Activated CD4-positive, alpha-beta T cell treated with anti-CD3 and anti-CD28 coated beads, Interleukin-10, Interleukin-2, amounts not matched to agents 100 ng/mL and 50 ng/mL, durations not matched to agents 16 hours and 8 hours (primary cell): ENCODE measurements at regions not wholly inside any gene's neighbourhood (a gene's known extent, or its start where the extent isn't known, plus 50 kb on each side); places are given as distances from the start of the nearest gene placed in this dataset.
A peak's percentile ranks its signal among the peaks of the same experiment; 100 is the strongest.
"Not testable (repeated sequence)": the region's sequence is repeated elsewhere in the genome, so short reads cannot be mapped to it uniquely, and the experiment has no call there.

Source experiments
- DNase-seq: peaks from one replicate; pipeline ENCODE4 v3.0.0-alpha.2; 2020

DNA sequence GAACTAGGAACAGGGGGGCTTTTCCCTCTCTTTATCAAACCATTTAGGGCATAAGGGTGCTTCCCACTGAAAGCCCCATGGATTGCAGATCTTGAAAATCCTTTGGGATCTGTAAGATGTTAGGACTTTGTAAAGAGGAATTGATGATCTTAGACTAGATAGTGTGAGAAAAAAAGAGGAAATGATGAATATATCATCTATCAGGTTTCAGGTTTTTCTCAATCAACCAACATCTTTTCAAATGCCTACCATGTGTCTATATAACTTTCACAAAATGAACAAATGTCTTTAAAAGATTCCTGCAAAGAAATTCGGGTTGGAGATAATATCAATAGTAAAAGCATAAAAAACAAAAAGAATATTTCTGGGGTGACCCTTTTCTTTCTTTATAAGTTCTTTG, 50.1 kb downstream of the KCNC4 start:
- DNase-seq = no peak

DNA sequence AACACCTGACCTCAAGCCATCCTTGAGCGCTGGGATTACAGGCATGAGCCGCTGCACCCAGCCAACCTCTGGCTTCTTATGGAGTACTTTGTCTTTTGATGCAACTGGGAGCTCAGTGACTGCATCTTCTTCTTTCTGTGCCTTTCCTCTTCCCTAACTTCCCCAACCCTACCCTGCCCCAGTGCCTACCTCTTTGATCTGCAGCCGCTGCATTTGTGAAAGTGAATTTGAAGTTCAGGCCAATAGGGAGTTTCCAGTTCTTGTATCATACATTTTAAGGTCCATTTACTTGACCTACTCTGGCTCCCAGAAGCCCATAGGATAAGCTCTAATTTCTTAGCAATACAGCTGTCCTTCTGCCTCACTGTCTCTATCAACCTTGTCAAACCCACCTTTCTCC, 52.2 kb downstream of the KCNC4 start:
- no peak for DNase-seq

DNA sequence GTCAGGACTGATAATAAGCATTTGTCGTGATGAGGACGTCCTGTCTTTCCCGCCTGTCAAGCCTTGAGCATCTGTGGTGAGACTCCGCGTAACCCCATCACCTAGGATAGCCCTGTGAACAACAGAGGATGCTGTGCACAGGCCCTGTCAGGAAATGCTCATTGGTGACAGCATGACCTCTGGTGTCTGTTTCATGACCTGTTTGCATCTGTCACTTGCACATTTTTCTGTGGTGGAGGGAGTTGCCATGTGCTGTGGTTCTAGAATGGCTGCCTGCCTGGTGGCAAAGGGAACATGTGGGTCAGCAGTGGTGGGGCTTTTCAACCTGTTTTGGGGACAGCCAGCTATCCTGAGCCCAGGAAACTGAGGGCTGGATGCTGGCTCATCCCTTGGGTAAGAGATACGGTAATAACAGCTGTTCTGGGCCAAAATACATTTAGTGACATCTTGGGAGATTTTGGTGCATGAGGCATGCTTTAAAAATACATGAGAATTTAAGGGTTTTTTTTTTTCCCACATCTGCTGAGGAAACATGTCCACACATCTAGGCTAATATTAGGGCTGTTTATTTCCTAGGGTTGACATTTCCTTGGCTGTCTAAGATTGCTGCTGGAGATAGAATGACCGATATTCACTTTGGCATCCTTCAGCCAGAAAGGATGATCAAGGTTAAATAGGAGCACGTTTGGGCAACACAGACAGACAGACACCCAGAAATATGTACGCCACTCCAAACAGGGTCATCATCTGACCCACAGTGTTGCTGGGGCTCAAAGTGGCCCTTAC, 52.9 kb downstream of the KCNC4 start:
- DNase-seq = peak; percentile 43

DNA sequence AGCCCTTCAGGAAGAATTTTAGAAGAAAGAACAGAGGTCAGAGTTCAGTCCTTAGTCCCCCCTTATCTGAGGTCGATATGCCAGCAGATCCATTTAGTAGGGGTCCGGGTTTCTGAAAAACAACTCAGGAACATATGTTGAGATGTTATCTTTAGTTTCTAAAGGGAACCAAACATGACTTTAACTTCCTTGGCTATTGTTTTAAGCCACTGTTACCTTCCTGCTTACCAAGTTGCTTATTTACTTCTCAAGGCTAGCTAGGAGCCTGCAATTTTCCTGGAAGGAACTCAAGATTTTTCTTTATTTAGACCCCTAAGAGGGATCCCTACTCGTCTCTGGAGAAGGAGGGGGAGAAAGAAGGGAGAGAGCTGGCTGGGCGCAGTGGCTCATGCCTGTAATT, 54.3 kb downstream of the KCNC4 start:
- DNase-seq = no peak

DNA sequence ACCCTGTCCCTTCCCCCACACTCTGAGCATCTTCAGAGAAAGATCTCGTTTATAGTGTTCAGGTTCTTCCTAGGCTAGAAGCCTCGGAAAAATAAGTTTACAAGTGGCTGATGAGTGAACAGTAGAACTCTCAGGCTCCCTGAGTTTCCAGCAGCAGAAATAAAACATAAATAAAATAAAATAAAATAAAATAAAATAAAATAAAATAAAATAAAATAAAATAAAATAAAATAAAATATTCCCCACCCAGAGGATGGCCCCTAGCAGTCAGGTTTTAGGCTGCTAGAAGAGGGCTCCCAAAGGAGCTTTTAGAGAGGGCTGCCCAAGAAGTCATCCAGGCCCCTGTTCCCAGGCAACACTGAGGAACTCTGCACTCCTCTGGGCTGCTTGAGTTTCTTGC, 55.1 kb downstream of the KCNC4 start:
- DNase-seq = no peak

DNA sequence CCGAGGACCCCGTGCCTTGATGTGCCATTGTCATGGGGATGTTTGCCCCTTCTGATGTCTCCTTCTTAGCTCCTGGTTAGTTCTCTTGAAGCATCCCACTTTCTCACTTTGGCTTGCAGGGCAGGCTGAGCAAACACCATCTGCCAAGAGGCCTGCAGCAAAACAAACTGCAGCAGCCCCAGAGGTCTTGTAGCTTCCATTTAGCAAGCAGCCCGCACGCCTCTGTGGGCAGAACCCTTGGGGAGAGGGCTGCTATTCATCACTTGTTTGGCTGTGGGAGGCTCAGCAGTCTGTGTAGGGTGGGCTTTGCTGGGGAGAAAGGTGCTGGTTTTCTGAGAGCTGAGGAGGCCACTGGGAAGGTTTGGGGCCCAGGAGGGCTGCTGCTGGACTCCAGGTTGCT, 56.7 kb downstream of the KCNC4 start:
- no peak for DNase-seq

DNA sequence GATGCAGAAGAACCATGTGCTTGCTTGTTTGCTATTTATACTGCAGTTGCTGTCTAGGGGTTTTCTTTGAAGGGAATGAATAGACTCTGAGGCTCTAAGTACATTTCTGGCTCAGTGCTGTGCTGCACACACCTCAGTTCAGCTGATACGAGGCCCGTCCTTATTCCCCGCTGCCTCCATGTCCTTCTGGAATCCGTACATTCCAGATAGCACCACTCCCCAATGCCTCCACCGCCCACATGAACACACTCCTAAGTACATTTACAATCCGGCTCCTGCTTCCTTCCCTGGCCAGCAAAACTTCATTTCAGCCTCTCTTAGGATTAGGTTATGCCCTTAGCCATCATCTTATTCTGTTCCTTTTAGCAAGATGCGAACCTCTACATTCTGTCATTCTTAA, 57.1 kb downstream of the KCNC4 start:
- DNase-seq = no peak

DNA sequence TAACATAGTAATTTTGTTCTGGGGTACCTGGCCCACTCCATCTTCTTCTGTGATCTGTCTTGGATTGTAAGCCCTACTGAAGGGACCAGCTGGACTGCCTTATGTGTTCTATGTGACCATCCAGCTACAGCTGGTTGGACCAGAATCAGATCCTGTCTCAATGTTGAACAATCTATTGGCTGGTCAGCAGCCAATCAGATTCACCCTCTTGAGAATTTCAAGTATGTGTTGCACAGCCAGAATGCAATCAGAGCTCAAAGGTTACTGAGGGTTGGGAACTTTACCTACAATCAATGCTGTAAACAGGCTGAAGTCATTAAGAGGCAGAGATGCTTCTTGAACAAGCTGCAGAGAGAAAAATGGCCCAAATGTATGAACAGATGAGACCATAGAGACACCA, 61.9 kb downstream of the KCNC4 start:
- DNase-seq = no peak

DNA sequence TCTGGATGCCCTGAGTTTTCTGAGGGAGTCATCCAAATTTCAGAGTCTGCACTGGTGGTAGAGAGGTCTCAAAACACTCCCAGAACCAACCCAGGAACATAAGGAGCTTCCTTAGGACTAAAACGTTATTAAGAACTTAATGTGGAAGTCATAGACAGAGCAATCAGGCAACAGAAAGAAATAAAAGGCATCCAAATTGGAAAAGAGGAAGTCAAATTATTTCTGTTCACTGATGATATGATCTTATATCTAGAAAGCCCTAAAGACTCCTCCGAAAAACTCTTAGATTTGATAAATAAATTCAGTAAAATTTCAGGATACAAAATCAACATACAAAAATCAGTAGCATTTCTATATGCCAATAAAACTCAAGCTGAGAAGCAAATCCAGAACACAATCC, 63.7 kb downstream of the KCNC4 start:
- DNase-seq = not testable (repeated sequence)

DNA sequence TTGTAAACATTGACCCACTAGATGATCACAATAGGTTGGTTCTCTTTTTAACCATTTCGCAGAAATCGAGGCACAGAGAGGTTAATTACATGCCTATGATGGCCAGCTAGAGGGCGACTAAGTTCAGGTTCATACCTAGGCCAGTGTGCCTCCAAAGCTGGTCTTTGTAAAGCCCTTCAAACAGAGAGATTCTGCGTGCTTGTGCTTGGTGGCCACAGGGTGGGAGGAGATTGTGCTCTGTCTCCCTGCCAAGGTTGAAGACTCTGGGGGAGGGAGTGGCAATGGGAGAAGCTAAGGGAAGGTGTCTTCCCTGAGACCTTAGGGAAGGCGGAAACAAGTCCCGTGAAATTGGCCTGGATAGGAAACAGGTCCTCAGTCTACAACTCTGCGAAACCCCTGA, 59.1 kb upstream of the RBM15 start:
- DNase-seq = no peak

DNA sequence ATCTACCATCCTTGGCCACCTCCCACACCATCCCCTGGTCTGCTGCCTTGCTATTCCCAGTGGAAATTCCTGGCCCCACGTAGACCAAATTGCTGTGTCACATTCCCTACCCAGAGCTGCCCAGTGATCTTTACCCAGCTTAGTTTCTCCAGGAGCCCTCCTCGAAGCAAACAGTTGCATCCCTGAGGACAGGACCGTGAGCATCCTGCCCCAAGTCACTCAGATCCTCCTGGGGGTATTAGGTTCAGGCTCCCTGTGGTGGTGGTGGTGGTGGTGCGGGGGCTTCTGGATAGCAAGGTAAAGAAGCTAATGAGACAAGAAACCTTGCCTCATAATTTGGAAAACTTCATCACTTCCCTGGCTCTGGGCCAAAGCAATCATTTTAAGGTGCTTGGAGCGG, 58.4 kb upstream of the RBM15 start:
- no peak for DNase-seq

DNA sequence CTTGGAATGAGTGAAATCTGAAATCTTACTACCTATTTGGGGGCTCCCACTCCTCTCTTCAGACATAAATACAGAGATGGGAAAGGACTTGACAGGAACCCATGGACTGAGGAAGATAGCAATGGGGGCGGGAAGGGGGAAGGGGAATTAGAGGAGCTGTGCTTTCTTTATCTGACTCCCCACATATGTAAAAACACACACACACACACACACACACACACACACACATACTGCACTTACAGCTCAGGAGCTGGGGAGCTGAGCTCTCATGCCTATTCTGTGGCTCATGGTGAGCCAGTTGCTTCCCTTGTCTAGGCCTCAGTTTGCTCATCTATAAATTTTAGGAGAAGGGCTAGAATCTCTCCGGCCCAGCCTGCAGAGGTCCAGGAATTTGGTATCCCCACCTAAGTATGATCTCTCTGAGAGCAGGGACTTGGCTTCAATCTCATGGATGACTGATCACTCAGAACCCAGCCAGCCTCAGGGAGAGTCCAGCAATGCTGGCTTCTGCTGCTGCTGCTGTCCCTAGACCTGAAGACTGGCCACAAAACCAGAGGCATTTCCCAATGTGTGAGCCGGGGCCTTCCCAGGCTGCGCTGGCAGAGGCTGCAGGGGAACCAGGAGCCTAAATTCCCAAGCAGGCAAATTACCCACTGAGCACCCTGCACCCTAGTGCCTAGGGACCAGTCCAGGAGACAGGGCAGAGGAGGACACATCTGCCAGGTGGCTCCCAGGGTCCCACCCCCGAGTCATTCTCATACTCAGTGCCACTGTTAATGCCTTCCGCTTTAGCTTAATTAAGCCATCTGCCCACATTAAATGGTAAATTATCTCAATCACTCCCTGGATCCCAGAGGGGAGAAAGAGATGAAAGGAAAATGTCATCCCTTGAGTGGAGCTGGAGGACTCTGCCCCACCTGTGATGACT, 57.5 kb upstream of the RBM15 start:
- DNase-seq = no peak

DNA sequence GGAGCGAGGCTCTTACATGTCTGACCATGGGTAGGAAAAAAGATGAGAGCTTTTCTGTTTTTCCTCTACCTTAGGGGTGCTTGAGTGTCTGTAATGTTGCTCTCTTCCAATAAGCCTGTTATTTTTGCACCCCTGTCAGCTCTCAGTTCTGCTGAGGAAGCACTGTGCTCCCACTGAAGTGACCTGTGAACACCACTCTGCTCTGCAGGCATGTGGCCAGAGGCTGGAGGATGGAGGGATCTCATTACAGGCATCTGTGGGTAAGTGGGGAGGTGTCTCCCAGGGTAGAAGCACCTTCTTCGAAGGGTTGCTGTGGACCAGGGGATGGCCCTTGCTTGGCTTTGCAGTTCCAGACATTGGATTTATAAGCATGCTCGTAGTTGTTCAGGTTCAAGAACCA, 56.8 kb upstream of the RBM15 start:
- DNase-seq = no peak

DNA sequence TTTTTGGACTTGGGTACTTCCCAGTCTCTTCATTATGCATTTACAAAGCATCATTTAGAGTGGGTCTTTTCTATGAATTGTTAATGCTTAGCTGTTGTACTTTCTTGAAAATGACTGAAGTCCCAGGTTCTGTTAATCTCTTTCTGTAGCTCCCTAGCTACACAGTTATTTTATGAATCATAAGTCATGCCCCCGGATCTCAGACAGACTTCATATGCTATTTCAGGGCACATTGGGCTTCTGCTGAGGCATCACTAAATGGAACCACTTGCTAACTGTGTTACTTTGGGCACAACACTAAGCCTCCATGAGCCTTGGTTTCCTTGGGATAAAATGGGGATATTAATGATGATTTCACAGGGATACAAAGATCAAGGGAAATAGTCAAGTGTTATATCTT, 55.5 kb upstream of the RBM15 start:
- no peak for DNase-seq

DNA sequence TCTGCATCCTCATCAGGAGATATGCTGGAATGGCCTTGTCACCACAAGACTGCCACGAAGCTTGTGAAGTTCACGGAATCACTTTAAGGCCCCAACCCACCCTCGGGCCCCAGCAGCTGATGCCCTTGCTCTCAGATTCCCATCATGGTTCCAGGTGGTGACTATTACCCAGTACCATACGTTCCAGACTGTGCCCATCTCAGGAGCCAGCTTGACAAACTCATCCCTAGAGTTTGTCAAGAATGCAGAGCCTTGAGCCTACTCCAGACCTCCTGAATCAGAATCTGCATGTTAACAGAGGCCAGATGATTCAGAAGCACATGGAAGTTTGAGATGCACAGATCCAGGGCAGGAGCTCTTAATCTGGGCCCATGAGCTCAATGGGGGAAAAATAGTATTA, 53.9 kb upstream of the RBM15 start:
- DNase-seq = no peak

DNA sequence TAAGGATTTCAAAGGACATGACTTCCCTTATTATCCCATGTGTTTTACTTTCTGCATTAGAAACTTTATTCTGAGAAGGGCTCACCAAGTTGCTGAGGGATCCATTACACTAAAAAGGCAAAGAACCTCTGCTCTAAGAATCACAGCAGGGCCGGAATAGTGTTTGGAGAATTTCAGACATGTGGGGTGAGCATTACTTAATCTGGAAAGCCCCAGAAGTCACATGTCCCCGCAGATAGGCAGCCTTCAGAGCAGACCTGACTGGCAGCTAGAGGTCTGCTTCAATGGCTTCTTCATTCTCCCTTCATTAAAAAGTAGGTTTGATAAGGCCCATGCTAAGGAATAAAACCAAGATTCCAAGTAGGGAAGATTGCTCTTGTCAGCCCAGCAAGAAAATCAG, 52.6 kb upstream of the RBM15 start:
- DNase-seq = no peak

DNA sequence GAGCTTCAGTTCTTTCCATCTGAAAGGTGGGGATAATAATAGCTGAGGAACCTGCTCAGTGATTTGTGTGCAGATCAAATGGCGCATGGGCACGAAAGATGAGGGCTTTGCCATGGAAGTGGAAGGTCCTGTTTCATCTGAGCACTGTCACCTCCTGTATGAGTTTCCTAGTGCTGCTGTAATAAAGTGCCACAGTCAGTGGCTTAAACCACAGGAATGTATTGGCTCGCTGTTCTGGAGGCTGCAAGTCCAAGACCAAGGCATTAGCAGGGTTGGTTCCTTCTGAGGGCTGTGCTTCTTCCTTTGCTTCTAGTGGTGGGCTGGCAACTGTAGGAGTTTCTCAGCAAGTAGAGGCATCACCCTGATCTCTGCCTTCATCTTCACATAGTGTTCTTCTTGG, 51.1 kb upstream of the RBM15 start:
- DNase-seq = no peak
